Body of pancreas (tissue), 4 donors: ENCODE measurements at regions not wholly inside any gene's neighbourhood (a gene's known extent, or its start where the extent isn't known, plus 50 kb on each side); places are given as distances from the start of the nearest gene placed in this dataset. TPM values are rescaled to one million over a fixed set of nuclear protein-coding genes. Genes with fewer than 3 reads are reported as not detected.

Experiments used
- ATAC-seq: fragments of 150-250 bp; one replicate; pipeline ENCODE4 v1.9.1; 2016
- DNase-seq, 4 donors: peaks; one replicate each; pipeline ENCODE4 v3.0.0-alpha.2; 2019
- H3K27ac ChIP-seq, 4 donors: fragments of 200-600 bp; sonication (generic); 1 replicate in 3 of 4; 2 replicates in 1 of 4; pipeline versions ENCODE4 v1.5.1 to v1.6.1; 2016 to 2019; ENCODE audit warnings: mild to moderate bottlenecking in 1 of 4, mixed read lengths in 1 of 4, moderate library complexity in 1 of 4
- H3K27me3 ChIP-seq, 2 donors: fragments of 200-600 bp; sonication (generic); one replicate each; pipeline ENCODE4 v1.6.0; 2016; ENCODE audit warnings: mild to moderate bottlenecking in 1 of 2
- H3K36me3 ChIP-seq, 2 donors: fragments of 200-600 bp; sonication (generic); replicated peaks in 1 of 2; 2 replicates each; pipeline ENCODE4 v1.5.1; 2016; ENCODE audit warnings: low read depth in 2 of 2; ENCODE audit not compliant: insufficient read depth in 1 of 2
- H3K4me1 ChIP-seq: fragments of 200-600 bp; sonication (generic); one replicate; pipeline ENCODE4 v1.6.0; 2016
- H3K4me3 ChIP-seq, 2 donors: fragments of 200-600 bp; sonication (generic); 1 replicate in 1 of 2; 2 replicates in 1 of 2; pipeline ENCODE4 v1.5.1; 2016 to 2019
- H3K9me3 ChIP-seq, 3 donors: fragments of 200-600 bp; sonication (generic); 1 replicate in 2 of 3; 2 replicates in 1 of 3; pipeline ENCODE4 v1.5.1; 2016
- CTCF ChIP-seq, 7 experiments: fragments of 450-650 bp in 4 of 7; fragments of 200-600 bp in 3 of 7; sonication (generic) in 3 of 7; IDR thresholded peaks; one replicate each; pipeline ENCODE4 v1.5.1; 2016 to 2019; ENCODE audit warnings: antibody characterized with exemption in 7 of 7
- POLR2A ChIP-seq, 3 donors: fragments of 450-650 bp; IDR thresholded peaks; one replicate each; pipeline ENCODE4 v1.6.1; 2016; ENCODE audit warnings: antibody characterized with exemption in 3 of 3, mild to moderate bottlenecking in 2 of 3
- WGBS, 2 donors: methylation state at CpG; one replicate each; pipeline ENCODE4 v1.1.5; 2017; 5-methylcytosine and 5-hydroxymethylcytosine counted together
- intact Hi-C: fragments of 100-400 bp; cut with DNase I; formaldehyde crosslinking; loops from one replicate; pipeline ENCODE4 v1.15.1; 2023
- small RNA-seq: library from RNA; depleted of rRNA; stranded (forward); fragments of <200 nt; gene quantifications from one replicate; pipeline ENCODE3, GENCODE V24; 2016

- TF ChIP-seq CTCF (IDR thresholded peaks at IDR 0.05) (no peak), POLR2A (IDR thresholded peaks at IDR 0.05) (no peak)
- Histone ChIP-seq H3K9me3 (no peaks in the 10 kb centered on the region), H3K36me3 (no peaks in the 10 kb centered on the region), H3K27ac (no peak overlapping the region), H3K27me3 (no peaks in the 10 kb centered on the region), H3K4me1 (no peaks in the 10 kb centered on the region), H3K4me3 (no peak overlapping the region)
- no peak for DNase-seq
- no peak for ATAC-seq
- intact Hi-C loops, result no loop called here
- 68 to 78% methylated on average over 7 of the region's 7 CpGs for WGBS, 2 donors
Observed at GRCh38 chr15:77685082-77685815, 52.5 kb upstream of the LINGO1 start.

GRCh38 chr15:77684341-77685081 lies 51.8 kb upstream of the LINGO1 start:
- H3K36me3 ChIP-seq, result no peaks in the 10 kb centered on the region
- no peaks in the 10 kb centered on the region for H3K9me3 ChIP-seq
- no peak overlapping the region for H3K4me3 ChIP-seq
- WGBS, 2 donors, result 73 to 91% methylated on average over 6 to 7 of the region's 7 CpGs
- no peak for ATAC-seq
- no peak for DNase-seq
- H3K27me3 ChIP-seq, result no peaks in the 10 kb centered on the region
- no peak for TF ChIP-seq CTCF (IDR thresholded peaks at IDR 0.05)
- no peak for TF ChIP-seq POLR2A (IDR thresholded peaks at IDR 0.05)
- intact Hi-C loops, result no loop called here
- H3K27ac ChIP-seq, result no peak overlapping the region
- H3K4me1 ChIP-seq, result no peaks in the 10 kb centered on the region

- DNase-seq, result no peak
- Histone ChIP-seq H3K4me3 (no peak overlapping the region), H3K27me3 (no peaks in the 10 kb centered on the region), H3K27ac (no peak overlapping the region), H3K9me3 (no peaks in the 10 kb centered on the region), H3K36me3 (no peaks in the 10 kb centered on the region), H3K4me1 (no peaks in the 10 kb centered on the region)
- ATAC-seq, result no peak
- TF ChIP-seq CTCF (IDR thresholded peaks at IDR 0.05) (no peak), POLR2A (IDR thresholded peaks at IDR 0.05) (no peak)
- WGBS, 2 donors, result 52 to 55% methylated on average over 9 of the region's 9 CpGs
- intact Hi-C loops, result no loop called here
Observed at GRCh38 chr15:77682564-77682963, 49.9 kb upstream of the LINGO1 start.

Small RNA genes lying in the stretch of these regions (small RNA-seq; reads per million reads assigned to genes)
- gene RN7SL214P, result not detected
